HEK293 (cell line): ENCODE measurements at regions not wholly inside any gene's neighbourhood (a gene's known extent, or its start where the extent isn't known, plus 50 kb on each side); places are given as distances from the start of the nearest gene placed in this dataset.
"Not testable (repeated sequence)": the region's sequence is repeated elsewhere in the genome, so short reads cannot be mapped to it uniquely, and the experiment has no call there.

ENCODE experiments used
- CTCF ChIA-PET: fragments of 350-600 bp; formaldehyde crosslinking; extraction: SDS; loops from one replicate; lab custom pipeline; 2021; ENCODE audit warnings: antibody characterized with exemption; lab: Yijun Ruan, JAX
- POLR2A ChIA-PET: fragments of 300-600 bp; formaldehyde crosslinking; extraction: SDS; loops from one replicate; lab custom pipeline; 2020; ENCODE audit warnings: antibody characterized with exemption, inconsistent platforms; lab: Yijun Ruan, JAX
- H3K27ac ChIP-seq: fragments of 200-500 bp; sonication (Bioruptor generic); 2 replicates; pipeline ENCODE4 v1.5.1; 2014; ENCODE audit warnings: low read depth, low read length, control low read depth, inconsistent platforms; ENCODE audit errors: extremely low read depth
- H3K36me3 ChIP-seq, 2 experiments: fragments of 200-500 bp in 1 of 2; sonication (Bioruptor generic) in 1 of 2; 1 replicate in 1 of 2; 2 replicates in 1 of 2; pipeline ENCODE4 v1.5.1; 2014 to 2017; ENCODE audit warnings: inconsistent platforms in 2 of 2, low read length in 2 of 2; ENCODE audit not compliant: control insufficient read depth in 2 of 2, insufficient read depth in 1 of 2
- H3K4me1 ChIP-seq: fragments of 200-500 bp; sonication (Bioruptor generic); 2 replicates; pipeline ENCODE4 v1.5.1; 2014; ENCODE audit warnings: mild to moderate bottlenecking, low read length, inconsistent platforms; ENCODE audit not compliant: control insufficient read depth, insufficient read depth
- H3K4me3 ChIP-seq: 2 replicates; pipeline ENCODE4 v1.5.1; 2011; ENCODE audit warnings: low read depth, mild to moderate bottlenecking, control low read depth, low read length, moderate library complexity
- H3K9me3 ChIP-seq: fragments of 200-500 bp; sonication (Bioruptor generic); 2 replicates; pipeline ENCODE4 v1.5.1; 2014; ENCODE audit warnings: low read depth, low read length, inconsistent platforms; ENCODE audit not compliant: control insufficient read depth, insufficient read depth
- GLIS2 ChIP-seq: fragments of 450-650 bp; formaldehyde crosslinking; IDR thresholded peaks from 2 replicates; pipeline ENCODE4 v1.5.1; 2016; ENCODE audit warnings: missing biosample characterization, missing genetic modification characterization
- INSM2 ChIP-seq: fragments of 450-650 bp; formaldehyde crosslinking; IDR thresholded peaks from 2 replicates; pipeline ENCODE4 v1.5.1; 2016; ENCODE audit warnings: missing biosample characterization, missing genetic modification characterization
- SETDB1 ChIP-seq: IDR thresholded peaks from one replicate; pipeline ENCODE4 v1.6.1; 2017; ENCODE audit warnings: mild to moderate bottlenecking, low read length, moderate library complexity, mixed read lengths; ENCODE audit not compliant: insufficient read length
- TRIM28 ChIP-seq: IDR thresholded peaks from 2 replicates; pipeline ENCODE4 v1.6.1; 2011; ENCODE audit warnings: low read length, control low read depth, borderline replicate concordance
- ZFHX2 ChIP-seq: fragments of 450-650 bp; formaldehyde crosslinking; conservative IDR thresholded peaks from 2 replicates; pipeline ENCODE4 v1.5.1; 2016; ENCODE audit warnings: missing biosample characterization, missing genetic modification characterization
- ZIC2 ChIP-seq: fragments of 450-650 bp; formaldehyde crosslinking; IDR thresholded peaks from 2 replicates; pipeline ENCODE4 v1.5.1; 2016; ENCODE audit warnings: missing biosample characterization, missing genetic modification characterization
- ZNF114 ChIP-seq: fragments of 450-650 bp; formaldehyde crosslinking; IDR thresholded peaks from 2 replicates; pipeline ENCODE4 v1.5.0; 2017; ENCODE audit warnings: missing biosample characterization, missing genetic modification characterization
- ZNF24 ChIP-seq: fragments of 450-650 bp; formaldehyde crosslinking; IDR thresholded peaks from 2 replicates; pipeline ENCODE4 v1.5.1; 2016; ENCODE audit warnings: missing biosample characterization, missing genetic modification characterization
- ZNF274 ChIP-seq, 2 experiments: fragments of 200-500 bp in 1 of 2; fragments of 450-650 bp in 1 of 2; sonication (Bioruptor generic) in 1 of 2; formaldehyde crosslinking in 1 of 2; IDR thresholded peaks; 2 replicates each; pipeline versions ENCODE4 v1.5.1 to v1.6.1; 2014 to 2016; ENCODE audit warnings: borderline replicate concordance in 1 of 2, inconsistent platforms in 1 of 2, low read length in 1 of 2, missing biosample characterization in 1 of 2, missing genetic modification characterization in 1 of 2
- ZNF404 ChIP-seq: fragments of 450-650 bp; formaldehyde crosslinking; IDR thresholded peaks from 2 replicates; pipeline ENCODE4 v1.5.1; 2017; ENCODE audit warnings: missing biosample characterization, missing genetic modification characterization
- ZNF423 ChIP-seq: fragments of 450-650 bp; formaldehyde crosslinking; IDR thresholded peaks from 2 replicates; pipeline ENCODE4 v1.5.1; 2016; ENCODE audit warnings: missing biosample characterization, missing genetic modification characterization
- ZNF548 ChIP-seq: fragments of 450-650 bp; formaldehyde crosslinking; IDR thresholded peaks from 2 replicates; pipeline ENCODE4 v1.5.1; 2016; ENCODE audit warnings: missing biosample characterization, missing genetic modification characterization
- ZNF561 ChIP-seq: fragments of 450-650 bp; IDR thresholded peaks from 2 replicates; pipeline ENCODE4 v1.5.1; 2018; ENCODE audit warnings: missing biosample characterization, missing genetic modification characterization, borderline replicate concordance
- ZNF600 ChIP-seq: fragments of 450-650 bp; formaldehyde crosslinking; IDR thresholded peaks from 2 replicates; pipeline ENCODE4 v1.5.1; 2016; ENCODE audit warnings: missing biosample characterization, missing genetic modification characterization
- ZNF621 ChIP-seq: fragments of 450-650 bp; formaldehyde crosslinking; IDR thresholded peaks from 2 replicates; pipeline ENCODE4 v1.5.1; 2017; ENCODE audit warnings: missing biosample characterization, missing genetic modification characterization
- ZNF791 ChIP-seq: fragments of 450-650 bp; formaldehyde crosslinking; IDR thresholded peaks from 2 replicates; pipeline ENCODE4 v1.5.1; 2016; ENCODE audit warnings: missing biosample characterization, missing genetic modification characterization
- ZNF830 ChIP-seq: fragments of 450-650 bp; IDR thresholded peaks from 2 replicates; pipeline ENCODE4 v1.5.0; 2018; ENCODE audit warnings: missing biosample characterization, missing genetic modification characterization, low read depth, mild to moderate bottlenecking, moderate library complexity
- ZSCAN30 ChIP-seq: fragments of 450-650 bp; IDR thresholded peaks from 2 replicates; pipeline ENCODE4 v1.5.1; 2018; ENCODE audit warnings: missing biosample characterization, mild to moderate bottlenecking, missing genetic modification characterization, moderate library complexity
- TF ChIP-seq, protein P1 (sequence below): fragments of 450-650 bp; IDR thresholded peaks from 2 replicates; pipeline ENCODE4 v1.5.1; 2018; ENCODE audit warnings: missing biosample characterization, missing genetic modification characterization
- TF ChIP-seq, protein P2 (sequence below): fragments of 450-650 bp; formaldehyde crosslinking; IDR thresholded peaks from 2 replicates; pipeline ENCODE4 v1.5.1; 2016; ENCODE audit warnings: missing biosample characterization, missing genetic modification characterization, low read depth
- TF ChIP-seq, protein P3 (sequence below): fragments of 450-650 bp; formaldehyde crosslinking; IDR thresholded peaks from 2 replicates; pipeline ENCODE4 v1.5.1; 2016; ENCODE audit warnings: missing biosample characterization, missing genetic modification characterization

- TF ChIP-seq TRIM28 (no peak), ZNF274 (IDR thresholded peaks at IDR 0.05; ENCODE audit: low read length) (no peak), ZNF274 (tag by site-specific recombination; IDR thresholded peaks at IDR 0.05; ENCODE audit: borderline replicate concordance) (no peak)
- TF ChIP-seq, protein P1, sequence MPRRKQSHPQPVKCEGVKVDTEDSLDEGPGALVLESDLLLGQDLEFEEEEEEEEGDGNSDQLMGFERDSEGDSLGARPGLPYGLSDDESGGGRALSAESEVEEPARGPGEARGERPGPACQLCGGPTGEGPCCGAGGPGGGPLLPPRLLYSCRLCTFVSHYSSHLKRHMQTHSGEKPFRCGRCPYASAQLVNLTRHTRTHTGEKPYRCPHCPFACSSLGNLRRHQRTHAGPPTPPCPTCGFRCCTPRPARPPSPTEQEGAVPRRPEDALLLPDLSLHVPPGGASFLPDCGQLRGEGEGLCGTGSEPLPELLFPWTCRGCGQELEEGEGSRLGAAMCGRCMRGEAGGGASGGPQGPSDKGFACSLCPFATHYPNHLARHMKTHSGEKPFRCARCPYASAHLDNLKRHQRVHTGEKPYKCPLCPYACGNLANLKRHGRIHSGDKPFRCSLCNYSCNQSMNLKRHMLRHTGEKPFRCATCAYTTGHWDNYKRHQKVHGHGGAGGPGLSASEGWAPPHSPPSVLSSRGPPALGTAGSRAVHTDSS (tag by site-specific recombination), result no peak
These were observed 478.3 kb downstream of the FRK start (continued) for GRCh38 chr6:115582386-115582785.

GRCh38 chr6:115579565-115579964, 481.1 kb downstream of the FRK start:
- H3K4me1 ChIP-seq, POLR2A ChIA-PET, CTCF ChIA-PET, H3K27ac ChIP-seq, H3K4me3 ChIP-seq, H3K9me3 ChIP-seq, H3K36me3 ChIP-seq: not testable (repeated sequence)

- TF ChIP-seq SETDB1 (no peak), ZFHX2 (no peak)
- TF ChIP-seq, protein P2, sequence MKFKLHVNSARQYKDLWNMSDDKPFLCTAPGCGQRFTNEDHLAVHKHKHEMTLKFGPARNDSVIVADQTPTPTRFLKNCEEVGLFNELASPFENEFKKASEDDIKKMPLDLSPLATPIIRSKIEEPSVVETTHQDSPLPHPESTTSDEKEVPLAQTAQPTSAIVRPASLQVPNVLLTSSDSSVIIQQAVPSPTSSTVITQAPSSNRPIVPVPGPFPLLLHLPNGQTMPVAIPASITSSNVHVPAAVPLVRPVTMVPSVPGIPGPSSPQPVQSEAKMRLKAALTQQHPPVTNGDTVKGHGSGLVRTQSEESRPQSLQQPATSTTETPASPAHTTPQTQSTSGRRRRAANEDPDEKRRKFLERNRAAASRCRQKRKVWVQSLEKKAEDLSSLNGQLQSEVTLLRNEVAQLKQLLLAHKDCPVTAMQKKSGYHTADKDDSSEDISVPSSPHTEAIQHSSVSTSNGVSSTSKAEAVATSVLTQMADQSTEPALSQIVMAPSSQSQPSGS (tag by site-specific recombination), result peak; percentile 52; the same call in 1 of the 2 replicates
- Histone ChIP-seq H3K9me3 (no peaks in the 10 kb centered on the region), H3K27ac (no peak overlapping the region), H3K4me1 (no peaks in the 10 kb centered on the region), H3K36me3 (no peaks in the 10 kb centered on the region), H3K4me3 (no peak overlapping the region)
- ChIA-PET POLR2A (no interaction called here), CTCF (no interaction called here)
These were observed 483.4 kb downstream of the FRK start for GRCh38 chr6:115577270-115577669.

DNA sequence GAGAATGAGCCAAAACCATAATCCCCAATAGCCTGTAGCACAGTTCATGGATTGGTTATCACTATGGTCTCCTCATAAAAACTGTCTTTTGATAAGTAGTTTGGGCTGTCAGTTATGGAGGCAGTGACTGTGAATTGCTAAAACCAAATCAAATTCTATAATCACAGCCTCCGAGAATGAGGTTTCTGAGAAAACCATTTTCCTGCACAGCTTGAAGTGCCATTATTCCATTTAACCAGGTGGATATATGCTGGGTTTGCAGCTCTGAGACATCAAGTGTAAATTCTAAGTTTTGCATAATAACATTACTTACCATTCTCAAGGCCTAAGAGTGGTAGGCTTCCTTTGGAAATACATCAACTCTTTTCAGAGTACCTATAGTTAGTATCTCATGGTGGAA, 485.4 kb downstream of the FRK start:
- Histone ChIP-seq H3K27ac (no peak overlapping the region), H3K4me3 (no peak overlapping the region), H3K4me1 (no peaks in the 10 kb centered on the region), H3K36me3 (no peaks in the 10 kb centered on the region), H3K9me3 (no peaks in the 10 kb centered on the region)
- ChIA-PET CTCF (no interaction called here), POLR2A (no interaction called here)
- TF ChIP-seq ZNF791 (no peak), ZNF114 (tag by site-specific recombination) (no peak), ZNF404 (tag by site-specific recombination) (no peak)

GRCh38 chr6:115573861-115574260, 486.8 kb downstream of the FRK start:
- ChIA-PET POLR2A (no interaction called here), CTCF (interaction anchor here (0.6 kb wide), 1 partner anchor 1604 kb away, joined by 3 read pairs; no protein-coding TSS in a partner anchor)
- no peaks in the 10 kb centered on the region for H3K36me3 ChIP-seq
- H3K27ac ChIP-seq, result no peak overlapping the region
- H3K4me1 ChIP-seq, result no peaks in the 10 kb centered on the region
- no peaks in the 10 kb centered on the region for H3K9me3 ChIP-seq
- no peak overlapping the region for H3K4me3 ChIP-seq
- TF ChIP-seq ZNF600 (tag by site-specific recombination), result no peak
- TF ChIP-seq ZNF561, result no peak
- no peak for TF ChIP-seq ZIC2 (tag by site-specific recombination)
- no peak for TF ChIP-seq ZNF621
- TF ChIP-seq ZSCAN30 (tag by site-specific recombination), result no peak
- TF ChIP-seq, protein P3, sequence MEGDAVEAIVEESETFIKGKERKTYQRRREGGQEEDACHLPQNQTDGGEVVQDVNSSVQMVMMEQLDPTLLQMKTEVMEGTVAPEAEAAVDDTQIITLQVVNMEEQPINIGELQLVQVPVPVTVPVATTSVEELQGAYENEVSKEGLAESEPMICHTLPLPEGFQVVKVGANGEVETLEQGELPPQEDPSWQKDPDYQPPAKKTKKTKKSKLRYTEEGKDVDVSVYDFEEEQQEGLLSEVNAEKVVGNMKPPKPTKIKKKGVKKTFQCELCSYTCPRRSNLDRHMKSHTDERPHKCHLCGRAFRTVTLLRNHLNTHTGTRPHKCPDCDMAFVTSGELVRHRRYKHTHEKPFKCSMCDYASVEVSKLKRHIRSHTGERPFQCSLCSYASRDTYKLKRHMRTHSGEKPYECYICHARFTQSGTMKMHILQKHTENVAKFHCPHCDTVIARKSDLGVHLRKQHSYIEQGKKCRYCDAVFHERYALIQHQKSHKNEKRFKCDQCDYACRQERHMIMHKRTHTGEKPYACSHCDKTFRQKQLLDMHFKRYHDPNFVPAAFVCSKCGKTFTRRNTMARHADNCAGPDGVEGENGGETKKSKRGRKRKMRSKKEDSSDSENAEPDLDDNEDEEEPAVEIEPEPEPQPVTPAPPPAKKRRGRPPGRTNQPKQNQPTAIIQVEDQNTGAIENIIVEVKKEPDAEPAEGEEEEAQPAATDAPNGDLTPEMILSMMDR (tag by site-specific recombination), result no peak
- TF ChIP-seq ZNF548 (tag by site-specific recombination), result no peak
- no peak for TF ChIP-seq INSM2
- TF ChIP-seq GLIS2 (tag by site-specific recombination), result no peak
- TF ChIP-seq ZNF830 (tag by site-specific recombination), result no peak
- TF ChIP-seq ZNF24 (tag by site-specific recombination), result no peak
- TF ChIP-seq ZNF423, result no peak
